H1 (cell line): ENCODE measurements at regions not wholly inside any gene's neighbourhood (a gene's known extent, or its start where the extent isn't known, plus 50 kb on each side); places are given as distances from the start of the nearest gene placed in this dataset.

ENCODE experiments used
- JUND ChIP-seq: IDR thresholded peaks from 2 replicates; pipeline ENCODE4 v1.6.1; 2011; ENCODE audit warnings: mild to moderate bottlenecking, improper control_type of control experiment, low read length
- TF ChIP-seq, protein P1 (sequence below): IDR thresholded peaks from 2 replicates; pipeline ENCODE4 v1.6.1; 2012; ENCODE audit warnings: low read length, inconsistent platforms

DNA sequence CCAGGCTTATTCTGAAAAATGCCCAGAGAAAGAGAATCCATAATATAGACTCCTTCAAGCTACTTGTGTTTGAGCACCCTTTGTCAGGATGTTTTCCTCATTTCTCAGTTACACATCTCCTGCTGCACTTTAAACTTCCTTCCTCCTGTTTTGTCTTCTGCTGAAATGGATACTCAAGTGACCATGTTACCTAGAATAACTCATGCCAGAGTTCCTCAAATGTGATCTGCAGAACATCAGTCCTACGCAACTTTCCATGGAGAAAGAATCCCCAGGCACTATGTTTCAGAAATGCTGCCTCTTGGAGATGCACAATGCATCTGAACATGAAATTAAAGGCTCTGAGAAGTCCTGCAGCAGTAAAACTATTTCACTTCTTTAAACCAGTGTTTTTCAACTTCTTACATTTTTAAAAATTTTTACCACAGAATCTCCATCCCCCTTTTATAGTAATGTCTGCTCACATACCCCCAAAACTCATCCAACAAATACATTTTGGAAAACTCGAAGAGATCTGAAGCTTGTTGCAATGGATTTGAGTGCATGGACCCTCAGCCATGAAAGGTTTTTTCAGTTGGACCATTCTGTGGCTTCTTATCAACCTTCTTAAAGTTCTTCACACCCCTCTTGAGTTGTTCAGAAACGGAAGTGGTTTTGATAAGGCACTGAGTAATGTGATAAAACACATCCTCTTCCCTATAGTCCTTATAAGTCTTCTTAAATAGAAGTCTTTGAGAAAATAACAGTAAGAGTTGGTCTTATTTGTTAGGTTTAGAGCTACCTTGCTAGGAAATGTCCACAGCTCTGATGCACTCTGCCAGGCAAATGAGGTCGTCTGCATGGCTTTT is 84.5 kb upstream of the KCNA1 start (continued):
- TF ChIP-seq, protein P1, sequence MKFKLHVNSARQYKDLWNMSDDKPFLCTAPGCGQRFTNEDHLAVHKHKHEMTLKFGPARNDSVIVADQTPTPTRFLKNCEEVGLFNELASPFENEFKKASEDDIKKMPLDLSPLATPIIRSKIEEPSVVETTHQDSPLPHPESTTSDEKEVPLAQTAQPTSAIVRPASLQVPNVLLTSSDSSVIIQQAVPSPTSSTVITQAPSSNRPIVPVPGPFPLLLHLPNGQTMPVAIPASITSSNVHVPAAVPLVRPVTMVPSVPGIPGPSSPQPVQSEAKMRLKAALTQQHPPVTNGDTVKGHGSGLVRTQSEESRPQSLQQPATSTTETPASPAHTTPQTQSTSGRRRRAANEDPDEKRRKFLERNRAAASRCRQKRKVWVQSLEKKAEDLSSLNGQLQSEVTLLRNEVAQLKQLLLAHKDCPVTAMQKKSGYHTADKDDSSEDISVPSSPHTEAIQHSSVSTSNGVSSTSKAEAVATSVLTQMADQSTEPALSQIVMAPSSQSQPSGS: no peak
- no peak for TF ChIP-seq JUND
- TF ChIP-seq, all 59 proteins: peak for 0
